ENCODE measurements at regions not wholly inside any gene's neighbourhood (a gene's known extent, or its start where the extent isn't known, plus 50 kb on each side); places are given as distances from the start of the nearest gene placed in this dataset.

DNA sequence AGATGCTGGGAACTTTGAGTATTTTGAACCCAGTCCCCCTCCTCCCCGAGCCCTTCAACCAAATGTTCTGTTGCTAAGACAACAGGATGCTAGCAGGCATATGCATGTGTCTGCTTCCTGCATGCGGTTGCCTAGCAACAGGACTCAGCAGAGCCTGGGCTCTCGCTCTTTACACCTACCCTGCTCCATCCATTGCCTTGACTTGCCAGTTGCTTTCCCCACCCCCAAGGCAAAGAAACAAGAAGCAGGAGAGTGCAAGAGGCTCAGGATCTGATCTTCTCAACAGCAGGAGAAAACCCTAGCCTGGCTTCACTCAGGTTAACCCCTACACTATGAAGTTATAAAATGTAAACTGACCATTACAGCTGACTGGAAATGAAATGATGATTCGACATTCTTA is 393.0 kb downstream of the IGSF11 start:
- TF ChIP-seq FOXK2 (IDR thresholded peaks at IDR 0.05) = no peak
- no peak for TF ChIP-seq ZNF384 (IDR thresholded peaks at IDR 0.05)
- no peak for TF ChIP-seq BHLHE40 (IDR thresholded peaks at IDR 0.05; ENCODE audit: borderline replicate concordance)
- no peak for TF ChIP-seq FOXM1 (IDR thresholded peaks at IDR 0.05; ENCODE audit: borderline replicate concordance)
